A673 (cell line): ENCODE measurements at regions not wholly inside any gene's neighbourhood (a gene's known extent, or its start where the extent isn't known, plus 50 kb on each side); places are given as distances from the start of the nearest gene placed in this dataset.

Experiments used
- BruUV-seq: library from RNA; stranded (reverse); fragments of 400-500 nt; replicated peaks from 2 replicates; lab custom pipeline; 2021; lab: Mats Ljungman, UMichigan
- CTCF ChIA-PET: fragments of 300-600 bp; sonication (Branson Sonifier 250); formaldehyde crosslinking; loops from one replicate; lab custom pipeline; 2022; ENCODE audit warnings: antibody characterized with exemption; lab: Charles Lee
- POLR2A ChIA-PET: fragments of 300-600 bp; sonication (Branson Sonifier 250); formaldehyde crosslinking; loops from one replicate; lab custom pipeline; 2022; ENCODE audit warnings: antibody characterized with exemption; ENCODE audit not compliant: low non-redundant PET; lab: Charles Lee
- DNase-seq: peaks from one replicate; pipeline ENCODE4 v3.0.0-alpha.2; 2015; ENCODE audit warnings: low spot score
- H3K27ac ChIP-seq: fragments of 200-600 bp; sonication (generic); 2 replicates; pipeline ENCODE4 v1.5.1; 2016; ENCODE audit warnings: mixed run types, low read depth, mild to moderate bottlenecking, mixed read lengths, antibody characterized with exemption, low read length; ENCODE audit not compliant: poor library complexity, severe bottlenecking
- H3K27me3 ChIP-seq: fragments of 200-600 bp; sonication (generic); replicated peaks from 2 replicates; pipeline ENCODE4 v1.6.1; 2017; ENCODE audit warnings: mixed run types, low read depth, mild to moderate bottlenecking, mixed read lengths, antibody characterized with exemption, low read length; ENCODE audit not compliant: insufficient read depth, poor library complexity
- H3K36me3 ChIP-seq: fragments of 200-600 bp; sonication (generic); 2 replicates; pipeline ENCODE4 v1.6.1; 2016; ENCODE audit warnings: mixed run types, mild to moderate bottlenecking, mixed read lengths, antibody characterized with exemption, low read length; ENCODE audit not compliant: insufficient read depth, poor library complexity, severe bottlenecking
- H3K4me1 ChIP-seq: fragments of 200-600 bp; sonication (generic); 2 replicates; pipeline ENCODE4 v1.6.1; 2017; ENCODE audit warnings: mixed run types, mild to moderate bottlenecking, mixed read lengths, antibody characterized with exemption, low read length; ENCODE audit not compliant: insufficient read depth, poor library complexity, severe bottlenecking
- H3K4me3 ChIP-seq: fragments of 200-600 bp; sonication (generic); 2 replicates; pipeline ENCODE4 v1.5.1; 2016; ENCODE audit warnings: low read depth, mixed run types, mild to moderate bottlenecking, mixed read lengths, low read length; ENCODE audit not compliant: poor library complexity, severe bottlenecking
- H3K9me3 ChIP-seq: fragments of 200-600 bp; sonication (generic); 2 replicates; pipeline ENCODE4 v1.6.1; 2016; ENCODE audit warnings: mixed run types, low read depth, mild to moderate bottlenecking, mixed read lengths, antibody characterized with exemption, low read length; ENCODE audit not compliant: poor library complexity, severe bottlenecking
- CTCF ChIP-seq: fragments of 300-800, 200-600 bp; sonication (generic); conservative IDR thresholded peaks from 2 replicates; pipeline ENCODE4 v1.5.1; 2017; ENCODE audit warnings: low read depth, mild to moderate bottlenecking, antibody characterized with exemption, low read length, moderate library complexity, mixed read lengths
- EZH2 ChIP-seq: fragments of 200-600 bp; sonication (generic); IDR thresholded peaks from 2 replicates; pipeline ENCODE4 v1.6.1; 2017; ENCODE audit warnings: borderline replicate concordance, low read depth, mild to moderate bottlenecking, mixed read lengths, antibody characterized with exemption, low read length; ENCODE audit not compliant: poor library complexity, severe bottlenecking
- intact Hi-C: fragments of 100-400 bp; cut with micrococcal nuclease; formaldehyde crosslinking; loops from one replicate; pipeline ENCODE4 v1.10.0; 2022; ENCODE audit not compliant: unreplicated experiment

DNA sequence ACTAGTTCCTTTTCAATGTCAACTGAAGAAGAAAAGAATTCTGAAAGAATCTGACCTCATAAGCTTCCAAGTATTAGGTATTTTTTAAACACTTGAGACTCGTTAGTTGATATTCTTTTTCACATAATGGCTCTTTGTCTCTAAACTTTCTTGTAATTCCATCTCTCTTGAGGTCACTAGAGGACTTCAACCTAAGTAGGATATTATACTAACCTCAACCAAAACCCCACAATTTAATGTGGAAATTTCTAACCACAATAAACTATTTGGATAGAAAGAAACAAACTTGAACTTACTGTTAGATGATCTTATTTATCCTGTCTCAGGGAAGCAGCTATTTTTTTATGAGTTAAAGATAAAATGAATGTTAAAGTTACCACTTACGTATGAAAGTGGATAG is 206.9 kb upstream of the FSIP2 start:
- BruUV-seq, result no TSS peak
- POLR2A ChIA-PET, result no interaction called here
- TF ChIP-seq CTCF (no peak), EZH2 (no peak)
- Histone ChIP-seq H3K4me1 (no peaks in the 10 kb centered on the region), H3K36me3 (no peaks in the 10 kb centered on the region), H3K4me3 (no peak overlapping the region), H3K9me3 (no peaks in the 10 kb centered on the region), H3K27me3 (no peaks in the 10 kb centered on the region), H3K27ac (no peak overlapping the region)
- CTCF ChIA-PET, result no interaction called here
- intact Hi-C loops, result no loop called here
- no peak for DNase-seq

DNA sequence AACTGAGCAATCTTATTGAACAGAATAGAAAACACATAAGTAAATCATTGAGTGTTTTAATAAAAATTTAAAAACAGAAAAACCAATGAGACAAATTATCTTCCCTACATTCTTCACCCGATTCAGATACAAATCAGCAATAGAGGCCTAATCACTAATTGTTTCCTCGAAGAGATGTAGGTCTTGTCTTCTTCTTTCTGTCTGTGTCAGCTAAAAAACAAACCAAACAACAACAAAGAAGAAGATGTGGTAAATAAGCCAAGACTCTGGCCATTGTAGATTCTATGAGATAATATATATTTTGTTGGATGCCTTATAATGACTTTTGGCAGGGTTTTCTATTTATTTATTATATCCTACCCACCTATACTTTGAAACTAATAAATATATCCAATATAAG is 200.9 kb upstream of the FSIP2 start:
- Histone ChIP-seq H3K27ac (no peak overlapping the region), H3K36me3 (no peaks in the 10 kb centered on the region), H3K27me3 (no peaks in the 10 kb centered on the region), H3K4me3 (no peak overlapping the region), H3K9me3 (no peaks in the 10 kb centered on the region), H3K4me1 (no peaks in the 10 kb centered on the region)
- intact Hi-C loops, result no loop called here
- TF ChIP-seq EZH2, result no peak
- POLR2A ChIA-PET, result no interaction called here
- CTCF ChIA-PET, result no interaction called here
- DNase-seq, result no peak
- BruUV-seq, result no TSS peak

- no TSS peak for BruUV-seq
- no peaks in the 10 kb centered on the region for H3K36me3 ChIP-seq
- H3K27me3 ChIP-seq, result no peaks in the 10 kb centered on the region
- no peak for DNase-seq
- H3K4me3 ChIP-seq, result no peak overlapping the region
- no peaks in the 10 kb centered on the region for H3K4me1 ChIP-seq
- TF ChIP-seq EZH2, result no peak
- ChIA-PET POLR2A (no interaction called here), CTCF (no interaction called here)
- no peak overlapping the region for H3K27ac ChIP-seq
- intact Hi-C loops, result no loop called here
- H3K9me3 ChIP-seq, result no peaks in the 10 kb centered on the region
Measured at GRCh38 chr2:185567196-185567595, 171.4 kb upstream of the FSIP2 start.

- H3K9me3 ChIP-seq, result no peaks in the 10 kb centered on the region
- TF ChIP-seq CTCF (no peak), EZH2 (no peak)
- H3K27ac ChIP-seq, result no peak overlapping the region
- intact Hi-C loops, result no loop called here
- no TSS peak for BruUV-seq
- H3K27me3 ChIP-seq, result no peaks in the 10 kb centered on the region
- CTCF ChIA-PET, result no interaction called here
- DNase-seq, result no peak
- H3K4me3 ChIP-seq, result no peak overlapping the region
- POLR2A ChIA-PET, result no interaction called here
- no peaks in the 10 kb centered on the region for H3K36me3 ChIP-seq
- H3K4me1 ChIP-seq, result no peaks in the 10 kb centered on the region
Measured at GRCh38 chr2:185567940-185568339, 170.7 kb upstream of the FSIP2 start.
